ENCODE measurements at regions not wholly inside any gene's neighbourhood (a gene's known extent, or its start where the extent isn't known, plus 50 kb on each side); places are given as distances from the start of the nearest gene placed in this dataset.
"Not testable (repeated sequence)": the region's sequence is repeated elsewhere in the genome, so short reads cannot be mapped to it uniquely, and the experiment has no call there.

DNA sequence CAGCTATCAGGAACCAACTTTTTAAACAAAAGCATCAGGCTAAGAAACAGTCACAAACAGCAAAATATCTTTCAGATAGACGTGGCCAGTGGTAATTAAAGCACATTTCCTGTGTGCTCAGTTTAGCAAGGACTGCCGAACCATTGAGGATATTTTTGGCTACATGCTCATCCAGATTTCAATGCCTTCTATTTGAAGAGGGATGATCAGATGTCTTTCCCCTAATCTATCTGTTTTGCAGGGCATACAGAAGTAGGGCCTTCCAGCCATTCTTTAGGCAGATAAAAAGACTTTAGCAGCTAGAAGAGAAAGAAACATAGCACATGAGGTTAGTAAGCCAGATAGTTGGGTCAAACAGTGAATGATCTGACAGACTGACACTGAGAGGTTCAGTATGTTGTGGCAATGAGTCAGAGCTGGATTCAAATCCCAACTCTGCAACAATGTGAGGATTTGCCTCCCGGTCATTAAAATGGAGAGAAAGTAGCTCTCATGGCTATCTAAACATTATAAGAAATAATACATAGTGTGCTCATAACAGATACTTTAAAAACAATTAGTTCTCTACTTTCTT, 100.0 kb upstream of the PRKG2 start:
- 41% methylated on average over 3 of the region's 3 CpGs for WGBS (ENCODE audit: insufficient coverage, low coverage, low lambda C conversion rate, missing lambda C conversion rate)
- no peak for ATAC-seq
- no peak overlapping the region for H3K4me3 ChIP-seq

DNA sequence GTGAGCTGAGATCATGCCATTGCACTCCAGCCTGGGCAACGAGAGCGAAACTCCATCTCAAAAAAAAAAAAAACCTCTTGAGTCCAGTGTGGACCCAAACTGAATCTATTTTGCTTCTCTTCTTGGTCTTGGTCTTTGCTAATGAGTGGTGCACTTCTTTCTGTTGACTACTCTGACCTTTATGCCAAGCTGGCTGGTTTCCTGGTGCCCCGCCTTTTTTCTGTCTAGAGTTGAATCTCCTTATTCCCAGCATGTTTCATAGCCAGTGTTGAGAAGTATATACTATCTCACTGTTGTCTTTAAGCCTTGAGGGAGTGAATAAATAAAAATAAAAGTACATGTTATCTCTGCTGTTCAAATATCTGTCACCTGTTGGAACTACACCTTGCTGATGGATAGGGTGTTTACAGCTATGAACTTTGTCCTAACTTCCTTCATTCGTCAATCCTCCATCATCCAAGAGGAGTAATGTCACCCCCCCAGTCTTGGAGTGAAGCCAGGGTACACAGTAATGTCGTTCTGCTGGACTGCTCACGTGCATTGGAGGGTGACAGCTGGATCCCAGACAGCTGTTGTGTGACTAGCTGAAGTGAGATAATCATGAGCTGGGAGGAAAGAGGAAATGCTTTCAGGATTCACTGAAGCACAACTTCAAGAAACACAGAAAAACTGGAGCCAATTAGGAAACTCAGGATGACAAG, 99.3 kb upstream of the PRKG2 start:
- intact Hi-C loops (cut with DNase I) = no loop called here
- ATAC-seq (peak; percentile 17 to 42 (median 40)), DNase-seq (peak in 2 of 3 donors; percentile 20 to 47)
- H3K4me1 ChIP-seq = no peaks in the 10 kb centered on the region
- H3K27me3 ChIP-seq = no peaks in the 10 kb centered on the region
- no peak overlapping the region for H3K27ac ChIP-seq
- TF ChIP-seq POLR2A (IDR thresholded peaks at IDR 0.05) (no peak), CTCF (IDR thresholded peaks at IDR 0.05) (no peak)
- no peak overlapping the region for H3K4me3 ChIP-seq
- no peaks in the 10 kb centered on the region for H3K36me3 ChIP-seq
- WGBS (ENCODE audit: insufficient coverage, low coverage, low lambda C conversion rate, missing lambda C conversion rate) = 15% methylated on average over 4 of the region's 6 CpGs
- no peaks in the 10 kb centered on the region for H3K9me3 ChIP-seq

More for the DNA sequence above, 100.0 kb upstream of the PRKG2 start:
- DNase-seq = no peak
- H3K27ac ChIP-seq = no peak overlapping the region
- no peaks in the 10 kb centered on the region for H3K27me3 ChIP-seq
- no peaks in the 10 kb centered on the region for H3K9me3 ChIP-seq
- TF ChIP-seq CTCF (IDR thresholded peaks at IDR 0.05) (no peak), POLR2A (IDR thresholded peaks at IDR 0.05) (no peak)
- H3K4me1 ChIP-seq = no peaks in the 10 kb centered on the region
- H3K36me3 ChIP-seq = no peaks in the 10 kb centered on the region
- intact Hi-C loops (cut with DNase I) = no loop called here

DNA sequence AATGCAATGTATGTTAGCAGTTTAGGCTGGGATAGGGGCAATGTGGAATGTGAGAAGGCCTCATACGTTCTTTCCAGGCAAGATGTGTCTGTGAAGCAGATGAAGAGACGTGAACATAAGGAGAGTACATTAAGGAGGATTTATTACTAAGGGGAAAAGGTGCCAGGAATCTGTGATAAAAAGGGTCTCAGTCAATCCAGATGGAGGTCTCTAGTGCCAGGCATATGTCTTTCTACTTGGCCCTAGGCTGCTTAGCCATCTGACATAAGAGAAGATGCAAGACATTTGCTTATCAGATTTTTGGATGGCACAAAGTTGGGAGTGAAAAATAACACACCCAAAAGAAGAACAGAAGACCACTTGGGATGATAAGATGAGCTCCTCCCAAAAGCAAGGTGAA, 93.0 kb upstream of the PRKG2 start:
- Histone ChIP-seq H3K9me3 (no peaks in the 10 kb centered on the region), H3K27me3 (no peaks in the 10 kb centered on the region), H3K4me1 (no peaks in the 10 kb centered on the region), H3K4me3 (no peak overlapping the region), H3K36me3 (no peaks in the 10 kb centered on the region), H3K27ac (no peak overlapping the region)
- no peak for TF ChIP-seq CTCF (IDR thresholded peaks at IDR 0.05)
- TF ChIP-seq POLR2A (IDR thresholded peaks at IDR 0.05) = no peak
- WGBS (ENCODE audit: insufficient coverage, low coverage, low lambda C conversion rate, missing lambda C conversion rate) = 54% methylated on average over 2 of the region's 2 CpGs
- no peak for DNase-seq
- ATAC-seq = no peak
- intact Hi-C loops (cut with DNase I) = no loop called here

DNA sequence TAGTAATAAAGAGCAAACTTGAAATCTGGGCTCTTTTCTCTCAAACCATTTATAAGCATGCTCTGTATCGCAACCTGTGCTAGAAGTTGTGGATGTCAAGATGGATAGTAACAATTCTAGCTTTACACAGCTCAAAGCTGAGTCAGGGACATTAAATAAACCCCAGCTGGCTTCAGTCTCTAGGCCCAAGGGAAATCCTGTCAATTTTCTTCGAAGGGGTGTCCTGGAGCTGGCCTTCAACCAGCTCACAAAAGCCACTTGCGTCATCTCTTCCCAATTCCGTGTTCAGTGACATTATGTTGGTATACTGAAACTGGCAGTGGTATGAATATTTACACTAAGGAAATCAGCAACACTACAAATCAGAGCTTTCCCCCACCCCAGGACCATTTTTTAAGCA, 89.8 kb upstream of the PRKG2 start:
- no peak for TF ChIP-seq CTCF (IDR thresholded peaks at IDR 0.05)
- TF ChIP-seq POLR2A (IDR thresholded peaks at IDR 0.05) = no peak
- Histone ChIP-seq H3K9me3 (no peaks in the 10 kb centered on the region), H3K4me3 (no peak overlapping the region), H3K27ac (no peak overlapping the region), H3K36me3 (no peaks in the 10 kb centered on the region), H3K4me1 (no peaks in the 10 kb centered on the region), H3K27me3 (no peaks in the 10 kb centered on the region)
- ATAC-seq (no peak), DNase-seq (no peak)
- intact Hi-C loops (cut with DNase I) = no loop called here
- 50% methylated on average over 2 of the region's 4 CpGs for WGBS (ENCODE audit: insufficient coverage, low coverage, low lambda C conversion rate, missing lambda C conversion rate)

DNA sequence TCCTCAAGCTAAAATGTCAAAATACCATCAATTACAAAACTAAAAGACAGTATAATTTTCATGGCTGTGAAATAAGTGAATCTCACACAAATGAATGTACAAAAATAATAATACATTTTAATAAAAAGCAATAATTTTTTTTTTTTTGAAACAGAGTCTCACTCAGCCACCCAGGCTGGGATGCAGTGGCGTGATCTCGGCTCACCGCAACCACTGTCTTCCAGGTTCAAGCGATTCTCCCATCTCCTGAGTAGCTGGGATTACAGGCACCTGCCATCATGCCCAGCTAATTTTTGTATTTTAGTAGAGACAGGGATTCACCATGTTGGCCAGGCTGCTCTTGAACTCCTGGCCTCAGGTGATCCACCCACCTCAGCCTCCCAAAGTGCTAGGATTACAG, 85.3 kb upstream of the PRKG2 start:
- H3K27ac ChIP-seq; ATAC-seq; H3K4me3 ChIP-seq; H3K4me1 ChIP-seq; intact Hi-C loops (cut with DNase I); H3K36me3 ChIP-seq; DNase-seq; H3K27me3 ChIP-seq; H3K9me3 ChIP-seq: not testable (repeated sequence)
- WGBS (ENCODE audit: insufficient coverage, low coverage, low lambda C conversion rate, missing lambda C conversion rate) = 79% methylated on average over 4 of the region's 4 CpGs

Measured in right lobe of liver (tissue), 6 donors.